OCI-LY1 (cell line): ENCODE measurements at regions not wholly inside any gene's neighbourhood (a gene's known extent, or its start where the extent isn't known, plus 50 kb on each side); places are given as distances from the start of the nearest gene placed in this dataset.

Experiments
- H2AFZ ChIP-seq: fragments of 200-600 bp; sonication (generic), shearing (Covaris generic); 2 replicates; pipeline ENCODE4 v1.6.0; 2014; ENCODE audit warnings: antibody characterized with exemption, mild to moderate bottlenecking, low read length
- H3F3A ChIP-seq: fragments of 200-600 bp; sonication (generic), shearing (Covaris generic); 2 replicates; pipeline ENCODE4 v1.6.0; 2014; ENCODE audit warnings: mild to moderate bottlenecking, antibody characterized with exemption, low read length, moderate library complexity; ENCODE audit not compliant: insufficient read depth
- H3K27ac ChIP-seq: fragments of 200-600 bp; sonication (generic); 2 replicates; pipeline ENCODE4 v1.5.1; 2014; ENCODE audit warnings: low read length, mixed run types, mild to moderate bottlenecking, low read depth; ENCODE audit not compliant: poor library complexity, severe bottlenecking
- H3K27me3 ChIP-seq: fragments of 200-600 bp; sonication (generic); 2 replicates; pipeline ENCODE4 v1.6.0; 2014; ENCODE audit warnings: antibody characterized with exemption, mild to moderate bottlenecking, low read length, moderate library complexity; ENCODE audit not compliant: insufficient read depth
- H3K36me3 ChIP-seq: fragments of 200-600 bp; sonication (generic); 2 replicates; pipeline ENCODE4 v1.6.1; 2014; ENCODE audit warnings: mild to moderate bottlenecking, antibody characterized with exemption, low read length, moderate library complexity, mixed read lengths; ENCODE audit not compliant: insufficient read depth
- H3K4me1 ChIP-seq: fragments of 200-600 bp; sonication (generic); 2 replicates; pipeline ENCODE4 v1.5.1; 2014; ENCODE audit warnings: mild to moderate bottlenecking, low read length, moderate library complexity; ENCODE audit not compliant: insufficient read depth, severe bottlenecking
- H3K4me2 ChIP-seq: fragments of 200-600 bp; sonication (generic), shearing (Covaris generic); 2 replicates; pipeline ENCODE4 v1.6.1; 2014; ENCODE audit warnings: low read length
- H3K4me3 ChIP-seq: fragments of 200-600 bp; sonication (generic); 2 replicates; pipeline ENCODE4 v1.5.1; 2014; ENCODE audit warnings: low read length, low read depth, mild to moderate bottlenecking, mixed read lengths; ENCODE audit not compliant: poor library complexity, severe bottlenecking
- H3K79me2 ChIP-seq: fragments of 200-600 bp; shearing (Covaris generic); 2 replicates; pipeline ENCODE4 v1.6.1; 2016; ENCODE audit warnings: mixed run types, low read length, mixed read lengths; ENCODE audit not compliant: insufficient read depth
- H3K9ac ChIP-seq: fragments of 200-600 bp; sonication (generic), shearing (Covaris generic); 2 replicates; pipeline ENCODE4 v1.6.1; 2014; ENCODE audit warnings: mild to moderate bottlenecking, low read length, mixed read lengths
- H3K9me2 ChIP-seq: fragments of 200-600 bp; sonication (generic), shearing (Covaris generic); 2 replicates; pipeline ENCODE4 v1.6.1; 2014; ENCODE audit warnings: low read depth, mild to moderate bottlenecking, low read length, mixed read lengths
- H3K9me3 ChIP-seq: fragments of 200-600 bp; shearing (Covaris generic); 2 replicates; pipeline ENCODE4 v1.6.1; 2014; ENCODE audit warnings: low read length, mixed read lengths
- H4K20me1 ChIP-seq: fragments of 200-600 bp; sonication (generic), shearing (Covaris generic); 2 replicates; pipeline ENCODE4 v1.6.0; 2016; ENCODE audit warnings: mild to moderate bottlenecking, low read length; ENCODE audit not compliant: insufficient read depth
- CTCF ChIP-seq: fragments of 200-600 bp; sonication (generic), shearing (Covaris generic); IDR thresholded peaks from 2 replicates; pipeline ENCODE4 v1.5.1; 2017; ENCODE audit warnings: mild to moderate bottlenecking, antibody characterized with exemption, low read length, moderate library complexity, mixed read lengths
- EZH2 ChIP-seq: fragments of 200-600 bp; sonication (generic), shearing (Covaris generic); IDR thresholded peaks from 2 replicates; pipeline ENCODE4 v1.8.0; 2017; ENCODE audit warnings: borderline replicate concordance, mixed run types, mild to moderate bottlenecking, antibody characterized with exemption, low read length, moderate library complexity, mixed read lengths

- H3K79me2 ChIP-seq = no peaks in the 10 kb centered on the region
- H3K27me3 ChIP-seq = no peaks in the 10 kb centered on the region
- H3K9me3 ChIP-seq = no peaks in the 10 kb centered on the region
- H3K36me3 ChIP-seq = no peaks in the 10 kb centered on the region
- no peak overlapping the region for H3K27ac ChIP-seq
- no peaks in the 10 kb centered on the region for H4K20me1 ChIP-seq
- H3K4me3 ChIP-seq = no peak overlapping the region
- H3F3A ChIP-seq = no peaks in the 10 kb centered on the region
- H3K9ac ChIP-seq = no peak overlapping the region
- no peaks in the 10 kb centered on the region for H3K4me1 ChIP-seq
- no peak overlapping the region for H3K4me2 ChIP-seq
- TF ChIP-seq EZH2 = no peak
- no peak for TF ChIP-seq CTCF
- no peak overlapping the region for H2AFZ ChIP-seq
- no peaks in the 10 kb centered on the region for H3K9me2 ChIP-seq
These were observed 1028.2 kb upstream of the USP15 start for GRCh38 chr12:61232040-61232439.

GRCh38 chr12:61250303-61250702, 1009.9 kb upstream of the USP15 start:
- H2AFZ ChIP-seq = no peak overlapping the region
- no peak overlapping the region for H3K4me3 ChIP-seq
- H3K27ac ChIP-seq = no peak overlapping the region
- no peak overlapping the region for H3K4me2 ChIP-seq
- no peak for TF ChIP-seq CTCF
- no peak for TF ChIP-seq EZH2
- no peaks in the 10 kb centered on the region for H3K9me3 ChIP-seq
- H3K27me3 ChIP-seq = no peaks in the 10 kb centered on the region
- H4K20me1 ChIP-seq = no peaks in the 10 kb centered on the region
- no peak overlapping the region for H3K9ac ChIP-seq
- no peaks in the 10 kb centered on the region for H3K4me1 ChIP-seq
- no peaks in the 10 kb centered on the region for H3F3A ChIP-seq
- H3K79me2 ChIP-seq = no peaks in the 10 kb centered on the region
- no peaks in the 10 kb centered on the region for H3K9me2 ChIP-seq
- H3K36me3 ChIP-seq = no peaks in the 10 kb centered on the region

DNA sequence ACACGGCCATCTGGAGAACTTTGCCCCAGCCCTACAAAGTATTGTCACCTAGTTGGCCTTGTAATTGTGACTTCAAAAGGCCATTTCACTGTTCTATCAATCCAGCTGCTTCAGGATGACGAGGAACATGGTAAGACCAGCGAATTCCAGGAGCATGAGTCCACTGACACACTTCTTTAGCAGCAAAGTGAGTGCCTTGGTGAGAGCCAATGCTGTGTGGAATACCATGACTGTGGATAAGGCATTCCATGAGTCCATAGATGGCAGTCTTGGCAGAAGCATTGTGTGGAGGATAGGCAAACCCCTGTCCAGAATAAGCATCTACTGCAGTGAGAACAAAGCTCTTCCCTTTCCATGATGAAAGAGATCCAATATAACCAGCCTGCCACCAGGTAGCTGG, 1009.1 kb upstream of the USP15 start:
- no peaks in the 10 kb centered on the region for H3K9me3 ChIP-seq
- H3K9me2 ChIP-seq = no peaks in the 10 kb centered on the region
- no peak overlapping the region for H3K4me3 ChIP-seq
- no peaks in the 10 kb centered on the region for H4K20me1 ChIP-seq
- no peaks in the 10 kb centered on the region for H3K36me3 ChIP-seq
- H3F3A ChIP-seq = no peaks in the 10 kb centered on the region
- H3K4me1 ChIP-seq = no peaks in the 10 kb centered on the region
- no peak overlapping the region for H3K9ac ChIP-seq
- TF ChIP-seq EZH2 (no peak), CTCF (no peak)
- H3K27me3 ChIP-seq = no peaks in the 10 kb centered on the region
- H3K79me2 ChIP-seq = no peaks in the 10 kb centered on the region
- H2AFZ ChIP-seq = no peak overlapping the region
- H3K4me2 ChIP-seq = no peak overlapping the region
- no peak overlapping the region for H3K27ac ChIP-seq
